OCI-LY3 (cell line): ENCODE measurements at regions not wholly inside any gene's neighbourhood (a gene's known extent, or its start where the extent isn't known, plus 50 kb on each side); places are given as distances from the start of the nearest gene placed in this dataset.

Experiments
- H2AFZ ChIP-seq: fragments of 200-600, 300-600 bp; shearing (Covaris generic); 2 replicates; pipeline ENCODE4 v1.6.0; 2014; ENCODE audit warnings: antibody characterized with exemption, low read depth, low read length
- H3K27ac ChIP-seq: fragments of 200-600, 300-600 bp; sonication (generic); 2 replicates; pipeline ENCODE4 v1.5.1; 2014; ENCODE audit warnings: mild to moderate bottlenecking, low read length, moderate library complexity, mixed read lengths
- H3K27me3 ChIP-seq: fragments of 200-600, 300-600 bp; sonication (generic); 2 replicates; pipeline ENCODE4 v1.6.1; 2014; ENCODE audit warnings: low read depth, low read length, mixed read lengths
- H3K36me3 ChIP-seq: fragments of 200-600, 300-600 bp; sonication (generic); replicated peaks from 2 replicates; pipeline ENCODE3; 2014; ENCODE audit warnings: low read depth, low read length, mixed read lengths
- H3K4me1 ChIP-seq: fragments of 300-600, 200-600 bp; sonication (generic); 2 replicates; pipeline ENCODE4 v1.6.1; 2014; ENCODE audit warnings: low read length, mixed read lengths
- H3K4me2 ChIP-seq: fragments of 200-600, 300-600 bp; sonication (generic); 2 replicates; pipeline ENCODE4 v1.6.1; 2014; ENCODE audit warnings: low read length, mixed read lengths
- H3K4me3 ChIP-seq: fragments of 300-600, 200-600 bp; sonication (generic); 2 replicates; pipeline ENCODE4 v1.5.1; 2014; ENCODE audit warnings: antibody characterized with exemption, mild to moderate bottlenecking, low read length, moderate library complexity
- H3K79me2 ChIP-seq: fragments of 300-600, 200-600 bp; shearing (Covaris generic); 2 replicates; pipeline ENCODE4 v1.6.1; 2014; ENCODE audit warnings: mild to moderate bottlenecking, low read length, mixed read lengths
- H3K9ac ChIP-seq: fragments of 300-600, 200-600 bp; shearing (Covaris generic); 2 replicates; pipeline ENCODE4 v1.6.0; 2014; ENCODE audit warnings: mild to moderate bottlenecking, low read length, moderate library complexity
- H3K9me3 ChIP-seq: fragments of 200-600, 300-600 bp; shearing (Covaris generic); 2 replicates; pipeline ENCODE4 v1.6.1; 2014; ENCODE audit warnings: low read length, mixed read lengths; ENCODE audit not compliant: insufficient read depth
- H4K20me1 ChIP-seq: fragments of 200-600, 300-600 bp; sonication (generic); 2 replicates; pipeline ENCODE4 v1.6.1; 2016; ENCODE audit warnings: low read length, mixed read lengths; ENCODE audit not compliant: insufficient read depth
- CTCF ChIP-seq: fragments of 200-600, 300-600 bp; sonication (generic); IDR thresholded peaks from 2 replicates; pipeline ENCODE4 v1.5.1; 2014; ENCODE audit warnings: antibody characterized with exemption, low read length, low read depth
- EZH2phosphoT487 ChIP-seq: fragments of 200-600 bp; shearing (Covaris generic); IDR thresholded peaks from 2 replicates; pipeline ENCODE4 v1.6.1; 2018; ENCODE audit warnings: antibody characterized with exemption, mixed run types, low read depth

GRCh38 chr5:174832025-174832424 is 107.6 kb downstream of the MSX2 start:
- Histone ChIP-seq H3K9ac (no peak overlapping the region), H3K27me3 (no peaks in the 10 kb centered on the region), H4K20me1 (no peaks in the 10 kb centered on the region), H3K36me3 (no peaks in the 10 kb centered on the region), H3K79me2 (no peaks in the 10 kb centered on the region), H2AFZ (no peak overlapping the region), H3K27ac (no peak overlapping the region), H3K9me3 (no peaks in the 10 kb centered on the region), H3K4me2 (no peak overlapping the region), H3K4me1 (peaks cover 12% of the 10 kb centered on the region), H3K4me3 (no peak overlapping the region)
- TF ChIP-seq CTCF (no peak), EZH2phosphoT487 (no peak)

GRCh38 chr5:174831031-174831660 is 106.8 kb downstream of the MSX2 start:
- TF ChIP-seq EZH2phosphoT487 (no peak), CTCF (no peak)
- no peaks in the 10 kb centered on the region for H3K27me3 ChIP-seq
- no peaks in the 10 kb centered on the region for H3K79me2 ChIP-seq

GRCh38 chr5:174829511-174829864 is 105.1 kb downstream of the MSX2 start:
- no peak overlapping the region for H3K4me3 ChIP-seq

More at GRCh38 chr5:174831031-174831660, 106.8 kb downstream of the MSX2 start:
- Histone ChIP-seq H2AFZ (no peak overlapping the region), H3K4me2 (no peak overlapping the region), H3K4me3 (no peak overlapping the region), H3K9me3 (no peaks in the 10 kb centered on the region), H3K4me1 (peaks cover 12% of the 10 kb centered on the region), H3K9ac (no peak overlapping the region), H4K20me1 (no peaks in the 10 kb centered on the region), H3K36me3 (no peaks in the 10 kb centered on the region), H3K27ac (no peak overlapping the region)

GRCh38 chr5:174828804-174829510 is 104.6 kb downstream of the MSX2 start:
- H3K36me3 ChIP-seq, result no peaks in the 10 kb centered on the region
- H3K4me1 ChIP-seq, result peaks cover 12% of the 10 kb centered on the region
- no peaks in the 10 kb centered on the region for H4K20me1 ChIP-seq
- H2AFZ ChIP-seq, result no peak overlapping the region
- no peak overlapping the region for H3K4me2 ChIP-seq
- H3K79me2 ChIP-seq, result no peaks in the 10 kb centered on the region
- no peaks in the 10 kb centered on the region for H3K9me3 ChIP-seq
- TF ChIP-seq EZH2phosphoT487 (no peak), CTCF (no peak)
- no peak overlapping the region for H3K27ac ChIP-seq
- H3K27me3 ChIP-seq, result no peaks in the 10 kb centered on the region
- no peak overlapping the region for H3K4me3 ChIP-seq
- no peak overlapping the region for H3K9ac ChIP-seq

More at GRCh38 chr5:174829511-174829864, 105.1 kb downstream of the MSX2 start:
- H4K20me1 ChIP-seq, result no peaks in the 10 kb centered on the region
- H3K79me2 ChIP-seq, result no peaks in the 10 kb centered on the region
- H3K9me3 ChIP-seq, result no peaks in the 10 kb centered on the region
- no peak overlapping the region for H3K9ac ChIP-seq
- peaks cover 12% of the 10 kb centered on the region for H3K4me1 ChIP-seq
- no peak for TF ChIP-seq EZH2phosphoT487
- TF ChIP-seq CTCF, result no peak
- no peaks in the 10 kb centered on the region for H3K36me3 ChIP-seq
- no peak overlapping the region for H3K27ac ChIP-seq
- H3K27me3 ChIP-seq, result no peaks in the 10 kb centered on the region
- H2AFZ ChIP-seq, result no peak overlapping the region
- no peak overlapping the region for H3K4me2 ChIP-seq
